ENCODE measurements at regions not wholly inside any gene's neighbourhood (a gene's known extent, or its start where the extent isn't known, plus 50 kb on each side); places are given as distances from the start of the nearest gene placed in this dataset.

DNA sequence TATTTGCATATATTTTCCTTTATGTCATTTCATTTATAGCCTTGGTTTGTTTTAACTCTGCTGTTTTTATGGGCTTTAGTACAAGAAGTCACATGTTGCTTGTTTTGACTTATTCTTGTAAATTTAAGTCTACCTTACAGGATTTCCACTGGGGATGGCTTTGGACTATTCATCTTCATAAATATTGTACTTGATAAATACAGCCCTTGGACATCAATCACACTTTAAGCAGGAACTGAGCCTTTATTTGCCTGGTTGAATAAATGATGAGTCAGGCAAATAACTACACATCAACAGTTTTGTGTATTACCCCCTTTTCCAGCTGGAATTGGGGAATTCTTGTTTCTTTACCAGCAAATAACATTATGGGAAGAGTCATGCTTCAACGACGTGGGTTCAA is 286.0 kb downstream of the CNTN3 start:
- WGBS (ENCODE audit: low lambda C conversion rate), result 66% methylated on average over 2 of the region's 2 CpGs

More for the DNA sequence above, 286.0 kb downstream of the CNTN3 start:
- Histone ChIP-seq H3K79me2 (ENCODE audit: insufficient read depth) (no peaks in the 10 kb centered on the region), H3K36me3 (replicated peaks in 1 of 2; ENCODE audit: control insufficient read depth in 1 of 2, insufficient read depth in 2 of 2, low read length in 1 of 2) (no peaks in the 10 kb centered on the region), H3K9me3 (no peaks in the 10 kb centered on the region), H3K27ac (ENCODE audit: low read depth in 2 of 2, low read length in 1 of 2) (no peak overlapping the region), H3K4me2 (no peak overlapping the region), H3K9ac (no peak overlapping the region), H3K4me3 (ENCODE audit: low read depth in 2 of 2, low read length in 1 of 2) (no peak overlapping the region), H3K9me2 (no peaks in the 10 kb centered on the region), H4K20me1 (ENCODE audit: insufficient read depth) (no peaks in the 10 kb centered on the region), H2AFZ (ENCODE audit: low read depth) (no peak overlapping the region), H3K4me1 (ENCODE audit: control insufficient read depth in 1 of 2, insufficient read depth in 2 of 2, low read depth in 1 of 2, low read length in 1 of 2) (peaks cover 0 to 11% of the 10 kb centered on the region in 2 experiments; a peak in 2 of 4 replicates), H3F3A (replicated peaks; ENCODE audit: insufficient read depth) (no peaks in the 10 kb centered on the region), H3K27me3 (ENCODE audit: insufficient read depth) (no peaks in the 10 kb centered on the region)
- TF ChIP-seq MAX (IDR thresholded peaks at IDR 0.05; ENCODE audit: low read depth), result no peak
- no peak for TF ChIP-seq YY1 (IDR thresholded peaks at IDR 0.05; ENCODE audit: low read depth)
- no peak for TF ChIP-seq EP300 (IDR thresholded peaks at IDR 0.05; ENCODE audit: borderline replicate concordance in 1 of 2, low read depth in 1 of 2, low read length in 1 of 2)
- no peak for TF ChIP-seq TEAD4 (IDR thresholded peaks at IDR 0.05; ENCODE audit: borderline replicate concordance, insufficient read depth)
- no peak for TF ChIP-seq NRF1 (IDR thresholded peaks at IDR 0.05; ENCODE audit: low read depth, low read length)
- TF ChIP-seq GATA2 (CRISPR knock-in tag; IDR thresholded peaks at IDR 0.05), result no peak
- TF ChIP-seq, protein P1, sequence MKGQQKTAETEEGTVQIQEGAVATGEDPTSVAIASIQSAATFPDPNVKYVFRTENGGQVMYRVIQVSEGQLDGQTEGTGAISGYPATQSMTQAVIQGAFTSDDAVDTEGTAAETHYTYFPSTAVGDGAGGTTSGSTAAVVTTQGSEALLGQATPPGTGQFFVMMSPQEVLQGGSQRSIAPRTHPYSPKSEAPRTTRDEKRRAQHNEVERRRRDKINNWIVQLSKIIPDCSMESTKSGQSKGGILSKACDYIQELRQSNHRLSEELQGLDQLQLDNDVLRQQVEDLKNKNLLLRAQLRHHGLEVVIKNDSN (IDR thresholded peaks at IDR 0.05; ENCODE audit: borderline replicate concordance, low read depth), result no peak
- no peak for TF ChIP-seq FOXJ3 (CRISPR knock-in tag; IDR thresholded peaks at IDR 0.05)
- no peak for TF ChIP-seq MXI1 (IDR thresholded peaks at IDR 0.05; ENCODE audit: low read depth, low read length)
- no peak for TF ChIP-seq RFX5 (IDR thresholded peaks at IDR 0.05; ENCODE audit: low read length)
- TF ChIP-seq, protein P2, sequence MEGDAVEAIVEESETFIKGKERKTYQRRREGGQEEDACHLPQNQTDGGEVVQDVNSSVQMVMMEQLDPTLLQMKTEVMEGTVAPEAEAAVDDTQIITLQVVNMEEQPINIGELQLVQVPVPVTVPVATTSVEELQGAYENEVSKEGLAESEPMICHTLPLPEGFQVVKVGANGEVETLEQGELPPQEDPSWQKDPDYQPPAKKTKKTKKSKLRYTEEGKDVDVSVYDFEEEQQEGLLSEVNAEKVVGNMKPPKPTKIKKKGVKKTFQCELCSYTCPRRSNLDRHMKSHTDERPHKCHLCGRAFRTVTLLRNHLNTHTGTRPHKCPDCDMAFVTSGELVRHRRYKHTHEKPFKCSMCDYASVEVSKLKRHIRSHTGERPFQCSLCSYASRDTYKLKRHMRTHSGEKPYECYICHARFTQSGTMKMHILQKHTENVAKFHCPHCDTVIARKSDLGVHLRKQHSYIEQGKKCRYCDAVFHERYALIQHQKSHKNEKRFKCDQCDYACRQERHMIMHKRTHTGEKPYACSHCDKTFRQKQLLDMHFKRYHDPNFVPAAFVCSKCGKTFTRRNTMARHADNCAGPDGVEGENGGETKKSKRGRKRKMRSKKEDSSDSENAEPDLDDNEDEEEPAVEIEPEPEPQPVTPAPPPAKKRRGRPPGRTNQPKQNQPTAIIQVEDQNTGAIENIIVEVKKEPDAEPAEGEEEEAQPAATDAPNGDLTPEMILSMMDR (IDR thresholded peaks at IDR 0.05), result no peak
- TF ChIP-seq, protein P3, sequence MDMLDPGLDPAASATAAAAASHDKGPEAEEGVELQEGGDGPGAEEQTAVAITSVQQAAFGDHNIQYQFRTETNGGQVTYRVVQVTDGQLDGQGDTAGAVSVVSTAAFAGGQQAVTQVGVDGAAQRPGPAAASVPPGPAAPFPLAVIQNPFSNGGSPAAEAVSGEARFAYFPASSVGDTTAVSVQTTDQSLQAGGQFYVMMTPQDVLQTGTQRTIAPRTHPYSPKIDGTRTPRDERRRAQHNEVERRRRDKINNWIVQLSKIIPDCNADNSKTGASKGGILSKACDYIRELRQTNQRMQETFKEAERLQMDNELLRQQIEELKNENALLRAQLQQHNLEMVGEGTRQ (IDR thresholded peaks at IDR 0.05; ENCODE audit: borderline replicate concordance, low read depth, low read length), result no peak
- TF ChIP-seq, protein P4, sequence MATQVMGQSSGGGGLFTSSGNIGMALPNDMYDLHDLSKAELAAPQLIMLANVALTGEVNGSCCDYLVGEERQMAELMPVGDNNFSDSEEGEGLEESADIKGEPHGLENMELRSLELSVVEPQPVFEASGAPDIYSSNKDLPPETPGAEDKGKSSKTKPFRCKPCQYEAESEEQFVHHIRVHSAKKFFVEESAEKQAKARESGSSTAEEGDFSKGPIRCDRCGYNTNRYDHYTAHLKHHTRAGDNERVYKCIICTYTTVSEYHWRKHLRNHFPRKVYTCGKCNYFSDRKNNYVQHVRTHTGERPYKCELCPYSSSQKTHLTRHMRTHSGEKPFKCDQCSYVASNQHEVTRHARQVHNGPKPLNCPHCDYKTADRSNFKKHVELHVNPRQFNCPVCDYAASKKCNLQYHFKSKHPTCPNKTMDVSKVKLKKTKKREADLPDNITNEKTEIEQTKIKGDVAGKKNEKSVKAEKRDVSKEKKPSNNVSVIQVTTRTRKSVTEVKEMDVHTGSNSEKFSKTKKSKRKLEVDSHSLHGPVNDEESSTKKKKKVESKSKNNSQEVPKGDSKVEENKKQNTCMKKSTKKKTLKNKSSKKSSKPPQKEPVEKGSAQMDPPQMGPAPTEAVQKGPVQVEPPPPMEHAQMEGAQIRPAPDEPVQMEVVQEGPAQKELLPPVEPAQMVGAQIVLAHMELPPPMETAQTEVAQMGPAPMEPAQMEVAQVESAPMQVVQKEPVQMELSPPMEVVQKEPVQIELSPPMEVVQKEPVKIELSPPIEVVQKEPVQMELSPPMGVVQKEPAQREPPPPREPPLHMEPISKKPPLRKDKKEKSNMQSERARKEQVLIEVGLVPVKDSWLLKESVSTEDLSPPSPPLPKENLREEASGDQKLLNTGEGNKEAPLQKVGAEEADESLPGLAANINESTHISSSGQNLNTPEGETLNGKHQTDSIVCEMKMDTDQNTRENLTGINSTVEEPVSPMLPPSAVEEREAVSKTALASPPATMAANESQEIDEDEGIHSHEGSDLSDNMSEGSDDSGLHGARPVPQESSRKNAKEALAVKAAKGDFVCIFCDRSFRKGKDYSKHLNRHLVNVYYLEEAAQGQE (IDR thresholded peaks at IDR 0.05; ENCODE audit: low read depth, low read length), result no peak
- TF ChIP-seq ELF1 (IDR thresholded peaks at IDR 0.05), result no peak
- TF ChIP-seq PBX3 (IDR thresholded peaks at IDR 0.05), result no peak
- CTCF ChIA-PET, result no interaction called here
- DNase-seq, result no peak
- POLR2A ChIA-PET, result no interaction called here
